ENCODE measurements at regions not wholly inside any gene's neighbourhood (a gene's known extent, or its start where the extent isn't known, plus 50 kb on each side); places are given as distances from the start of the nearest gene placed in this dataset.
"Not testable (repeated sequence)": the region's sequence is repeated elsewhere in the genome, so short reads cannot be mapped to it uniquely, and the experiment has no call there.

DNA sequence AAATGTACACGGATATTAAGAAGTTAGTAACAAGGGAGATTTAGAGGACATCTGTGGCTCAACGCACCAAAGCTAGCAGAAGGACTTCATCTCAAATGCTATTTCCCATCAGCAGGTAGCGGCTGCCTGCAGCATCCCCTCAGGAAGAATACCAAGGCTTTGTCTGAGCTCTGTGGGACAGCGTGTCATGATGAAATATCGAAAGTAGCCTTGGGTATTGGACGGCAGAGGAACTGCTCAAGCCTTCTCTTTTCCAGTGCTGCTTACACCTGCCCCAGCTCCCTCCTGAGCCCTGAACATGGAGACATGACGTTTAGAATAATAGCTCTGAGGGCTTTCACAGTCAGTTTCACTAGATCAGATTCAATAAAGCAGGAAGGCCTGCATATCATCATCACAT is 241.6 kb downstream of the SUCLG1 start:
- DNase-seq (ENCODE audit: low read depth in 2 of 2) = no peak

DNA sequence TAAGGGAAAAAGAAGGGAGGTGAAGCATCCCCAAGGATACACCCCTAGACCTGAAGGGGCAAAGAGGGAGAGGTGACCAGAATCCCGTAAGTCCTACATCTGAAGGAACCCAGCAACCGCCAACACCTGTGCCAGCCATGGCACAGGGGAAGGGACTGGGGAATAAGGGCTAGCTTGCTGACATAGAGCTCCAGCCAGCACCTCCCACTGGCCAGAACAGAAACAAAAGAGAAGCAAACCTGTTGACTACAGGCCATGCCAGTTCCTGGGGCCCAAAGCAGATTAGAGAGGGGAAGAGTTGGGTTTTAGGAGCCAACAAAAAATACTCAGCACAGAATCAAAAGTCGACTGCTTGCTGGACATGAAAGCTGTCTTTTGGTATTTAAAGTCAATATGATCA is 244.6 kb downstream of the SUCLG1 start:
- DNase-seq (ENCODE audit: low read depth in 2 of 2) = no peak

DNA sequence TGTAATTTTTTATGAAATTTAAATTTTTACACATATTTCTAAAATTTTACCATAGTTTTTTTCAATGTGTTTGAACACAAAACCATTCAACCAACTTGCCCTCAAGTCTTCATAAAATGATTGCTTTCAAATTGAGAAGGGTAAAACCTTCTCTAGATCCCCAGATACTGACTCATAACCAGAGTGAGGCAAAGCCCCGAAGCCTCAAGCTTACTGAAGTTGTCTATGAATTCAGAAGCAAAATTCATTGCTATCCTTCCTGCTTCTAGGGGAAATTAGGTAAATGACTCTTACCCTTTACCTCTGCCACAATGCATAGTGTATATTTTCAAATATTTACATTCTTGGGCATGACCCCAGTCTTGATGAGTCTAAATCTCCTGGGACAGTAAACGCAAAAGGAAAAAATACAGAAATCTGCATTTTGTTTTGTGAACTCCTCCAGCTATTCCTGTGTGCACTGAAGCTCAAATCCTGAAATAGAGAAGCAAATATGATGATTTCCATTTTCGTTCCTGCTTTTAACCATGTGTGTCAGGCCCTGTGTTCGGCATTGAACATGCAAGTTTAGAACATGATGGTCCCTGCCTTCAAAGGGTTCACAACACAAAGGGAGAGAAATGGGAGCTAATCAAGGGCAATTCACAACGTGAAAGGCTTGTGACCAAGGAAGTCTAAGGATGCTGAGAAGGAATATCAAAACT is 246.3 kb downstream of the SUCLG1 start:
- DNase-seq (ENCODE audit: low read depth in 2 of 2) = no peak

DNA sequence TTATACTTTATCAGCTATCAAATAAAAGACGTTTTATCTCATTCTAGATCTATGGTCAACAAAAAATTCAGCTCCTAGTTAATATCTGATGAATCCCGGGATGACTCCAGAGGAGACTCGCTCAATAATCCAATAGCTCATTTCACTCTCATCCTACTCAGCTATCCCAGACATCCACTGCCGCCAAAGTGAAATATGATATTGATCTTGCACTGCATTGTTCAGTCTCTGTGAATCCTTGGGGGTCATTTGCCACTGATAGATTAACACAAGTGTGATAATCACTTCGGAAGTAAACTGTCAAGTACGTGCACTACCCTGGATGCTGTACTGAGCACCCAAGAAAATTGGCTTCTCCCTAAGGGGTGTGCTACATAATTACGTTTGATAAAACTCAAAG is 249.1 kb downstream of the SUCLG1 start:
- no peak for DNase-seq (ENCODE audit: low read depth in 2 of 2)

DNA sequence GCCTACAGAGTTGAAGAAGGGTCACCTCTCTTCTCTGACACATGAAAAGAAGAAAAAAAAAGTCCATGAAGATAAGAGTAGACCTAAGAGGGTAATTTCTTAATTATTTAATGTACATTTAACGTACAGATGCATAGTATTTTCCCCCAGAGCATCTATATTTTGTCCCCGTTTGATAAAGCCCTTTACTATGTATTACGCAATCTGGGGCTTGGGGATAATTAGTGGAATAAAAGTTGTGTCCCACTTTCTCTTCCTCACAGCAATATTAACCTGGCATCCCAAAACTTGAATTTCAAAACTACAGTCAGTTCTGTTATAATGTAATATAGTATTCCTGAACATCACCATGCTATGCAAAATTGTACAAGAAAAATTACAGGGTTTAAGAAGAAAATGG is 254.1 kb downstream of the SUCLG1 start:
- DNase-seq (ENCODE audit: low read depth in 2 of 2) = no peak

DNA sequence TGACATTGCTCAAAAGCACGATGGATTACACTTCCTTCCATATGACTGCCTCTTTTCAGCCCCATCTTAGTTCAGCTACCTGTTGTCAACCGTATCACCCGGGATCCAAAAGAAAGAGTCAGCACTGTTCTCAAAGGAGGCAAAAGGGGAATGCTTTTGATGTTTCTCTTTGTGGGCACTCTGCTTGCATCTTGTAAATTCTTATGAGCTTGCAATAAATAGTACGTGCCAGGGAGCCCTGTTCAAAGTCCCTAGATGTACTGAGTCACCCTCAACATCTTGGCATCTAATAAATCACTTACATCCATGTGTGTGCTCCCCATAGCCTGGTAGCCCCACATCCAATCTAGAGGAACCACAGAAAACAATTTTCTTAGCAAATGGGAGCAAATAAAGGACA is 256.9 kb downstream of the SUCLG1 start:
- DNase-seq (ENCODE audit: low read depth in 2 of 2) = no peak

DNA sequence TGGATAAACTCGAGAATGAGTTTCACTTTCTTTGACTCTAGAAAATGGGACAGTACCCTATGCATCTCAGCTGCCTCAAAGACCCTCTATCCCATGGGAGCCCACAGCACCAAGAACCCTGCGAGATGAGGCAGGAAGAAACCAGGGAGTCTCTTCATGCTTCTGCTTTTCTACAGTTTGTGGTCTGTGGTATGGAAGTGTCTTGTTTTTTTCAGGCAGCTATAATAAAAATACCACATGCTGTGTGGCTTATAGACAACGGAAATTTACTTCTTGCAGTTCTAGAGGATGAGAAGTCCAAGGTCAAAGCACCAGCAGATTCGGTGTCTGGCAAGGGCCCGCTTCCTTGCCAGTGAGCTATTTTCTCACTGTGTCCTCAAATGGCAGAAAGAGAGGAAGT is 257.9 kb downstream of the SUCLG1 start:
- no peak for DNase-seq (ENCODE audit: low read depth in 2 of 2)

DNA sequence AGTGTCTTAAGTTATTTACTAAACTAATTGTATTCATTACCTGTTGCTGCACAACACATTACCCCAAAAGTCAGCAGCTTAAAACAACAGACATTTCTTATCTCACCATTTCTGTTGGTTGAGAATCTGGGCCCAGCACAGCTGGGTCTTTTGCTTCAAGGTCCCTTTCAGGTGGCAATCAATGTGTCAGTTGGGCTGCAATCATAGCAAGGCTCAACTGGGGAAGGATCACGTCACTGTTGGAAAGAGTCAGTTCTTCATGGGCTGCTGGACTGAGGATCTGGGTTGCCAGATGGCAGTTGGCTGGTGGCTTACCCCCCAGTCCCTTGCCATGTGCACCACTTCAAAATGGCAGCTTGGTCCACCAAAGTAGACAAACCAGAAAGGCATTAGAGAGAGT is 261.2 kb downstream of the SUCLG1 start:
- no peak for DNase-seq (ENCODE audit: low read depth in 2 of 2)

DNA sequence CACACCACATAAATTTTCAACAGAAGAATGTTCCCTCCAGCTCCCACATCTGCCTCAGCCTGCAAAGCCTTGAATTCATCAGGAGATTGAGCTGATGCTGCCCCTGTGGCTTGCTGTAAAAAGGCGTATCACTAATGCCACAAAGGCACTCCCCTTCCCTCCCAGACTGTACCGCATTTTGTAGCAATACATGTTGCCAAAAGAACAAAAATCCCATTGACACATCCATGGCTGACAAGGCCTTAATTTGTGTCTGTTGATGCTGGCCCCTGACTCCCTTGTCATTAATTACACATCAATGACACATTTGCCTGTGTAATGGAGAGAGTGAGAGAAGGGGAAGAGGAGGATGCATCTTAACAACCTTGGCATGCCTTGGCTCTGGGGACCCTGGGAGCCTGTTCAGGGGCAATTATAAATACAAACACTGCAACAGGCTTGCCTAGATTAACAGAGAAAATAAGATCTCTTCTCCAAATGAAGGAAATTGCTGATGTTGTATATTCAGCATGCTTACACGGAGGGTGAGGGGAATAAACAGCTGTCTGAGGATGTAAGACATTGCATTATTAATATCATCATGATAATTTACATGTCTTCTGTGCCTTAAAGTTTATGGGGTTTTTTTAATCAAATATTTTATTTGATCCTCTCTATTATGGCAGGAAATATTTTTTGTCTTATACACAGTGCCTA is 264.0 kb downstream of the SUCLG1 start:
- no peak for DNase-seq (ENCODE audit: low read depth in 2 of 2)

DNA sequence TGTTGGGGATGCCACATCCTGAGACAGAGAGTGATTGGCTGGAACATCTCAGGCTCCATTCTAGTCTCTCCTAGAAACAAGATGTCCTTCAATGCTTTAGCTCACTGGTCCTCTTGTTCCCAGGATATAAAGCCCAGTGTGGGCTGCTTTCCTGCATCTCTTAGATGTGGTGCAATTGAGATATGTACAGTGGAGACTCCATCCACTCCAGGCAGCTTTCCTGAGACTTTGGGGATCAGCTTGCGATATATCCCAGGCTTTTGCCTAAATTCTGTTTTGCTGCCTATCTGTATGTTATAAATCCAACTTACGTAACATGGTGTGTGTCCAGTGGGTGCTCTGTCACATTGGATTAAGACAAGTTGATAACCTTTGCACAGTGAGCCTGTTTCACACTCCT is 264.9 kb downstream of the SUCLG1 start:
- no peak for DNase-seq (ENCODE audit: low read depth in 2 of 2)

DNA sequence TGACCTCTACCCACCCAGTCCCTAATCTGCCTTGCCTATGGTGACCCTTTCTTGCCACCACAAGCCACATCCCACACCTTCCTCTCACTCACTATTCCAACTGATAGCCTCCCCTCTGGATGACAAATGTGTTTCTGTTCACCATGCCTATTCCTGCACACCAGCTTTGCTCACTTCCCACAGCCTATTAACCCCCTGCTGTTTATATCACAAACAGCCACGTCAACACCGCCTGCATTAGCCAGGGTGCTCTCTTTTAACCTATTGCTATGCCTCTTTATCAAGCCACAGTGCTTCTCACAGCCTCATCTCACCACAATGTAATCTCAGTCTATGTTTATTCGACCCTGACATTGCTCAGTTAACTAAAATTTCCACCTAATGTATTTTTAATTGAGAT is 271.8 kb downstream of the SUCLG1 start:
- DNase-seq (ENCODE audit: low read depth in 2 of 2) = no peak

DNA sequence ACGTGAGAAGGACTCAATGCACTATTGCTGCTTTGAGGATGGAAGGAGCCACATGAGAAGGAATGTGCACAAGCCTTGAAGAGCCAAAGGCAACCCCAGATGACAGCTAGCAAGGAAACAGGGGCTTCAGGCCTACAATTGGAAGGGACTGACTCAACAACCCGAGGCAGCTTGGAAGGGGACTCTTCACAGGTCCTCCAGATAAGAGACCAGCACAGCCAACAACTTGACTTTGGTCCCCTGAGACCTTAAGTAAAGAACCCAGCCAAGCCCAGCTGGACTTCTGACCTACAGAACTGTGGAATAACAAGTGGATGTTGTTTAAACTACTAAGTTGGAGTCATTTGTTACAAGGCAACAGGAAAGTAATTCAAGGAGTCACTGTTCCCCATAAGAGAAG is 277.2 kb downstream of the SUCLG1 start:
- no peak for DNase-seq (ENCODE audit: low read depth in 2 of 2)

DNA sequence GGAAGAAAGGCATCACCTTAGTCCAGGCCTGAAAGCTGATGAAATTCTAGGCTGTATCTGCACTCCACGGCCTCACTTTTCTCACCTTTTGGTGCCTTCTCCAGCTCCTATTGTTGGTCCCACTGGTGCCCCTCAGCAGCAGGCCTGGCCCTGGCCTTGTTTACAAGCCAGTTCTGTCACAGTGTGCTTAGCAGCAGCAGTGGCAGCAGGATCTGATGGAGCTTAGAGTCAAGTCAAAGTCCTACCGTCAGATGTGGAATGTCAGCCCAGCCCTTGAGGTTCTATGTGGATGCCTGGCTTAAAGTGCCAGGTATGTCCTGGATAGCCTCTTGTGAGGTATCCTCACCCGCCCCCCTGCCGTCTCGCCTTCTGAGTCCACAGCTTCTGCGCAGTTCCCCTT is 281.3 kb downstream of the SUCLG1 start:
- no peak for DNase-seq (ENCODE audit: low read depth in 2 of 2)

DNA sequence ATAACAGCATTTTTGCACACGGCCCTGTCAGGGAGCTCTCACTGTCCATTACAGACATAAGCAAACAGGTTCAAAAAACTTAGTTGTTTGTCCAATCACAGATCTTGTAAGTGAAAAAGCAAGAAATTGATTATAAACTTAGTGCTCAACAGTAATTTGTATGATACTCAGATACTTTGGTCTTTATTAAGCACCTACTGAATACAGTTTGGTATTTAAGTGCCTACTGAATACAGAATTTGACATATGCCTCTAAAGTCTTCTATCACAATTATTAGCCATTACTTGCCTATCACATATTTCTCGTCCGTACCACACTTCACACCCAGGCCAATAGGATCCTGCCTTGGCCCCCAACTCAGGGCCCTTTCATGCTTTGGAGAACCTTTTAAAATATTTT is 283.1 kb downstream of the SUCLG1 start:
- DNase-seq (ENCODE audit: low read depth in 2 of 2) = no peak

DNA sequence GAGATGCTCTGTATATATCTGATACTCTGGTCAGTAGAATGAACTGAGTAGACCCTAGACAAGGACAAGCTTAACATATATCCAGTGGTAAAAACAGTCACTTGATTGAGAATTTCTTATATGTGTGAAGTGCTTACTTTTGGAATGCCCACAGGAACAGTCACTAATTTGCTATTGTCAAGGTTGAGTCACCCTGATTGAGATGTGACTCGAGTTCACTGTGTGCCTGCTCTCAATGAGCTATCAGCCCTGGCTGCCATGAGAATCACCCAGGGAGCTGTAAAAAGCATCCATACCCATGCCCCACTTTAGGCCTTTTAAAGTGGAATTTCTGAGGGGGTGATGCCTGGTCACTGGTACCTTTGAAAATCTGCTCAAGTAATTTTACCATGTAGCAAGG is 283.7 kb downstream of the SUCLG1 start:
- no peak for DNase-seq (ENCODE audit: low read depth in 2 of 2)

DNA sequence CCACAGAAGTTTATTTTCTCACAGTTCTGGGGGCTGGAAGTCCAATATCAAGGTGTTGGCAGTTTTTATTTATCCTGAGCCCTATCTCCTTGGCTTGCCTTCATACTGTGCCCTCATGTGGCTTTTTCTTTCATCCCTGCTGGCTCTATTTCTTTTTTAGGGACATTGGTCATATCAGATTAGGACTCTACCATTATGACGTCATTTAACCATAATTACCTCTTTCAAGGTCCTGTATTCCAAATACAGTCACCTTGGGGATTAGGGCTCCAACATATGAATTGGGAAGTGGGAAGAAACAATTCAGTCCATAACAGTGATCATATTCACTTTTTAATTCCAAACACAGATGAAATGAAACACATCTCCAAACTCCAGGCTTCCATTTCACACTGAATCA is 286.0 kb downstream of the SUCLG1 start:
- no peak for DNase-seq (ENCODE audit: low read depth in 2 of 2)

DNA sequence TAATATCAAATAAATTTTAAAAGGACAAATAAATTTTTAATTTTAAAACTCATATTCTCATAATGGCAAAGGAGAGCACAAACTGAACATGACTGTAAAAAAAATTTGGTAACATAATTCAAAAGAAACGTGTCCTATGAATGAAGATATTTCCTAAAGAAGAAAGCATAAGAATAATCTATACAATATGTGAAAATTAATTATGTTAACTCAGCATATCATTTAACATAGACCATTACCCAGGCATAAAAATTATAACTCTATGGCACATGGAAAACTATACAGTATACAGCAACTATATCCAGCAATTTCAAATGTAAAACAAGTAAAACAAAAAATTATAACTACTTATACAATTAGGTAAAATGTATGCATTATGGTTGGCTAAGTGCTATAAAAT is 288.1 kb downstream of the SUCLG1 start:
- no peak for DNase-seq (ENCODE audit: low read depth in 2 of 2)

DNA sequence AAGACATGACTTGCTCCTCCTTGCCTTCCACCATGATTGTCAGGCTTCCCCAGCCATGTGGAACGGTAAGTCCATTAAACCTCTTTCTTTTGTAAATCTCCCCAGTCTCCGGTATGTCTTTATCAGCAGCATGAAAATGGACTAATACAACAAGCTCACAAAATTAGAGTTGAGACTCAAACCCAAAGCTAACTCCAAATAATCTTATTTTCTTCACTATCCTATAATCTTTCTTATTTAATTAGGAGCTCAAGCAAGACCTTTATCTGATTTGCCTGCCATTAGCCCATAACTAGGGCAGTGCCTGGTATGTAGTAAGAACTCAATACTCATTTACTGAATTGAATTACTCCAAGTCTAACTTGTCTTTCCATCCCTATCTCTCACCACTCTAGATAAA is 289.2 kb downstream of the SUCLG1 start:
- no peak for DNase-seq (ENCODE audit: low read depth in 2 of 2)

DNA sequence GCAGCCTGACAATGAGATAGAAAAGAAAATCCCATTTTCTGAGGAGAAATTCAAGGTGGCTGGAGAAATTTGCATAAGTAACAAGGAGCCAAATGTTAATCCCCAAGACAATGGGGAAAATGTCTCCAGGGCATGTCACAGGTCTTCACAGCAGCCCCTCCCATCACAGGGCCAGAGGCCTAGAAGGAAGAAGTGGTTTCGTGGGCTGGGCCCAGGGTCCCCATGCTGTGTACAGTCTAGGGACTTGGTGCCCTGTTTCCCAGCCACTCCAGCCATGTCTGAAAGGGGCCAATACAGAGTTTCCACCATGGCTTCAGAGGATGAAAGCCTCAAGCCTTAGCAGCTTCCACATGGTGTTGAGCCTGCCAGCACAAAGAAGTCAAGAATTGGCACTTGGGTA is 290.5 kb downstream of the SUCLG1 start:
- not testable (repeated sequence) for DNase-seq (ENCODE audit: low read depth in 2 of 2)

DNA sequence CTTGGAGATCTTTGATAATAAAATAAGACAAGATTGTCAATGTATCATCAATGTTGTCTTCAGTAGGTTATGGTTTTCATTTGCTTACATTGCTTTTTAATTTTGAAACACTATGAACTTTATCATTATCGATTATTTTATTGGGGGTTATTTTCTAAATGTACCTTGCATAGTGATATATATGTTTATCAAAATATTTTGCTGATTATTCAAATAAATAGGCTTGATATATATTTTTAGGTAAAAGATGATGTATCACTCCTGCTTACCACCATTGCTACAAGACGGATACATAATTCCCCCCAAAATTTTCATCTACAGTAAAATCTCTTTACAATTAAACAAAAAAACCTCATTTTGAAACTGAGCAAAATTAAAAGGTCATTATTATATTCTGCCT is 293.8 kb downstream of the SUCLG1 start:
- DNase-seq (ENCODE audit: low read depth in 2 of 2) = no peak

DNA sequence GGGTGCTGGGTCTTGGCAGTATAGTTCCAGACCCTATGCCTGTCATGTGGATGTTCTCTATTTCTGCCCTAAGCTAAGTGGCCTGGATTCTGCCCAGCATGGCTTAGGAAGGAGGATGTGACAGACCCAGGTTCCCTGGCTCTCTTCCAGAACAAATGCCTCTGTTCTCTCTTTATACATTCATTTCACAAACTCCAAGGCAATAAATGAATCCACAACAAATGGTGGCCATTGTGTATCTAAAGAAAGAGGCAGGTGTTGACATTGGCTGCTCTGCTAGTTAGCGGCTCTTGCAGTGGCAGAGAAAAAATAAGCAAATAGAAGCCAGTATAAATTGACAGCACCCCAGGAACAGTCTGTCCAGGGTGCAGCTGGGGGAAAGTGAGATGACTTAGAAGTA is 298.6 kb downstream of the SUCLG1 start:
- no peak for DNase-seq (ENCODE audit: low read depth in 2 of 2)

DNA sequence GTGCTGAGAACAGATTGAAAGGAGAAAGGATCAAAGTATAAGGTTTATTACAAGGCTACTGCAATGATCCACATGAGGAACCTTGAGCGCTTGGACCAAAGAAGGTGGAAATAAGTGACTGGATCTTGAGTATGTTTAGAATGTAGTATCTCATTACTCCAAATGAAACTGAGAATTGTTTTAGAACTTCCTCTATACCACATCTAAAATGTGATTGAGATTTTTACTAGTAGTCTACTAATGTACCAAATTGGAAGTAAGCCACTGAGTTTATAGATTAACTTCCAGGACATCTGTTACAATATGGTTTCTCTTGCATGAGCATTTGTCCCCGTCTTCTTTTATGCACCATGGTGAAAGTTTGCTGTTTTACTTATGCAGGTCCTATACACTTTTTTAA is 300.5 kb downstream of the SUCLG1 start:
- DNase-seq (ENCODE audit: low read depth in 2 of 2) = no peak

DNA sequence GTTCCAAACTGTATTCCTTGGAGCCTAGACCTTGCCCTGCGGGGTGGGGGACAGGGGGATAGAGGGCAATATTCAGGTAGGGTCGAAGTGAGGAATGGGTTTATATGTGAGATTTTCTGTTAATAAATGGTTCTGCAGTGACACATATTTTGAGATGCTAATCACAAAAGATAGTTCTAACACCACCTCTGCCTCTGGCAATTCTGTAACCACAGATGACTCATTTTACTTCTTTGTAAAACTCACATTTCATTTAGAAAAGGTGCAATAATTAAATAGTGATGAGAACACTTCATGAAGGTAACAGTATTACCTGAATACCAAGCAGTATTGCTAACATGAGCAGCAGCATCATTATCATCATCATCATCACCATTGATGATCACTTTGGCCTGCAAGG is 306.6 kb downstream of the SUCLG1 start:
- no peak for DNase-seq (ENCODE audit: low read depth in 2 of 2)

DNA sequence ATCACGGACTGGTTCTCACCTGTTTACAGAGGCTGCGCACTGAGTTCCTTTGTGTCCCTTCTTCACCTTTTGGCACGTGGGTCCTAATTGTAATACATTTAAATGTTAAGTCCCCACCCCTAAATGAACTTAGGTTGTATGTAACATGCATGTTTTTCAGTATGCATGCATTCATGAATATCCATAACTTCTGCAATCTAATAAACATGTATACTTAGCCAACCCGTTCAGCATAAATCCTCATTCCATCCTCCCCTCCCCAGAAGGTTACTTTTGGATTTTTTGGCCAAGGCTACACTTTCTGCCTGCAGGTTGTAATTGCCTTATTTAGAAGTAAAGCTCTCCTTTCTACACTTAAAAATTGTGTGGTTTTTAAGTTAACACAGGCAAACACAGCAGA is 314.7 kb downstream of the SUCLG1 start:
- no peak for DNase-seq (ENCODE audit: low read depth in 2 of 2)

Data from stimulated activated CD8-positive, alpha-beta memory T cell treated with anti-CD3 and anti-CD28 coated beads, Interleukin-2, amount 100 ng/mL, for 48 hours (primary cell).